ENCODE measurements at regions not wholly inside any gene's neighbourhood (a gene's known extent, or its start where the extent isn't known, plus 50 kb on each side); places are given as distances from the start of the nearest gene placed in this dataset.

GRCh38 chr1:218810306-218810705 lies 363.4 kb upstream of the LYPLAL1 start:
- peaks cover 4% of the 10 kb centered on the region; the same call in 1 of the 2 replicates for H3K9me2 ChIP-seq (ENCODE audit: insufficient read depth)
- no peaks in the 10 kb centered on the region for H3K27me3 ChIP-seq (ENCODE audit: insufficient read depth, low read length)
- ATAC-seq (no peak), DNase-seq (ENCODE audit: low read depth, low spot score) (no peak)
- no peaks in the 10 kb centered on the region for H4K20me1 ChIP-seq (ENCODE audit: insufficient read depth)
- H3K4me2 ChIP-seq (ENCODE audit: low read length) = no peak overlapping the region
- no peak overlapping the region for H2AFZ ChIP-seq (ENCODE audit: low read depth, low read length, poor library complexity, severe bottlenecking)
- RAD21 ChIA-PET (ENCODE audit: low non-redundant PET in 1 of 2, low total read pairs in 2 of 2, uncharacterized antibody in 2 of 2, unreplicated experiment in 2 of 2) = no interaction called here
- H3K36me3 ChIP-seq (ENCODE audit: control insufficient read depth in 1 of 2, insufficient read depth in 2 of 2, low read length in 2 of 2) = no peaks in the 10 kb centered on the region
- no peak overlapping the region for H3K4me3 ChIP-seq (replicated peaks in 1 of 2; ENCODE audit: low read depth in 1 of 2, low read length in 2 of 2)
- intact Hi-C loops (cut with micrococcal nuclease) = no loop called here
- no peak for TF ChIP-seq POLR2A (IDR thresholded peaks at IDR 0.05; ENCODE audit: borderline replicate concordance, extremely low read depth, insufficient read depth, insufficient read length)
- TF ChIP-seq CTCF (IDR thresholded peaks at IDR 0.05 in 2 of 3, conservative IDR thresholded peaks at IDR 0.05 in 1 of 3; ENCODE audit: borderline replicate concordance in 1 of 3, insufficient read depth in 1 of 3, low read depth in 2 of 3, low read length in 2 of 3) = no peak
- no peak for TF ChIP-seq CBX3 (IDR thresholded peaks at IDR 0.05; ENCODE audit: low read depth)
- no peak for TF ChIP-seq EZH2 (IDR thresholded peaks at IDR 0.05)
- TF ChIP-seq ZBTB33 (IDR thresholded peaks at IDR 0.05; ENCODE audit: extremely low read depth, insufficient replicate concordance, low read length) = no peak
- no peak for TF ChIP-seq ATF3 (IDR thresholded peaks at IDR 0.05)
- TF ChIP-seq MAX (IDR thresholded peaks at IDR 0.05) = no peak
- TF ChIP-seq RAD21 (IDR thresholded peaks at IDR 0.05; ENCODE audit: low read depth) = no peak
- TF ChIP-seq FOSL1 (IDR thresholded peaks at IDR 0.05; ENCODE audit: low read depth) = no peak
- TF ChIP-seq SIN3A (IDR thresholded peaks at IDR 0.05; ENCODE audit: low read depth) = no peak
- TF ChIP-seq TCF7L2 (IDR thresholded peaks at IDR 0.05; ENCODE audit: borderline replicate concordance, extremely low read depth, insufficient read depth, insufficient read length) = no peak
- no peak for TF ChIP-seq REST (IDR thresholded peaks at IDR 0.05; ENCODE audit: low read depth)
- TF ChIP-seq ZFX (IDR thresholded peaks at IDR 0.05) = no peak
- TF ChIP-seq CEBPB (IDR thresholded peaks at IDR 0.05; ENCODE audit: low read depth) = no peak
- POLR2A ChIA-PET = no interaction called here
- H3K4me1 ChIP-seq (ENCODE audit: control insufficient read depth in 1 of 2, insufficient read depth in 2 of 2, low read length in 2 of 2) = peaks cover 0 to 9% of the 10 kb centered on the region in 2 experiments; a peak in 2 of 4 replicates
- H3K9ac ChIP-seq (ENCODE audit: low read length) = no peak overlapping the region
- H3K27ac ChIP-seq (ENCODE audit: low read depth, low read length) = peak overlapping the region; percentile 11; the same call in 1 of the 2 replicates
- CTCF ChIA-PET = no interaction called here
- H3K79me2 ChIP-seq (ENCODE audit: insufficient read depth, low read length) = no peaks in the 10 kb centered on the region
- H3K9me3 ChIP-seq (ENCODE audit: control insufficient read depth in 1 of 2, insufficient read depth in 1 of 2, low read depth in 1 of 2, low read length in 2 of 2) = no peaks in the 10 kb centered on the region
- no TSS peak for BruUV-seq (replicated peaks)
